ENCODE measurements at regions not wholly inside any gene's neighbourhood (a gene's known extent, or its start where the extent isn't known, plus 50 kb on each side); places are given as distances from the start of the nearest gene placed in this dataset.

- 63% methylated on average over 5 of the region's 5 CpGs for WGBS (ENCODE audit: insufficient coverage, low coverage, low lambda C conversion rate, missing lambda C conversion rate)
- DNase-seq (no peak), ATAC-seq (no peak)
- Histone ChIP-seq H3K9me3 (no peaks in the 10 kb centered on the region), H3K4me1 (no peaks in the 10 kb centered on the region), H3K27me3 (no peaks in the 10 kb centered on the region), H3K4me3 (no peak overlapping the region), H3K36me3 (no peaks in the 10 kb centered on the region), H3K27ac (no peak overlapping the region)
- intact Hi-C loops (cut with DNase I) = no loop called here
- TF ChIP-seq POLR2A (IDR thresholded peaks at IDR 0.05) (no peak), CTCF (IDR thresholded peaks at IDR 0.05) (no peak)
Observed at GRCh38 chr10:35885076-35885475, 243.0 kb upstream of the FZD8 start.

- ATAC-seq = peak in 1 of 4 donors; percentile 16
- DNase-seq = no peak
- Histone ChIP-seq H3K4me3 (no peak overlapping the region), H3K4me1 (no peaks in the 10 kb centered on the region), H3K27ac (no peak overlapping the region), H3K9me3 (no peaks in the 10 kb centered on the region), H3K27me3 (no peaks in the 10 kb centered on the region), H3K36me3 (no peaks in the 10 kb centered on the region)
- TF ChIP-seq CTCF (IDR thresholded peaks at IDR 0.05) (no peak), POLR2A (IDR thresholded peaks at IDR 0.05) (no peak)
- WGBS (ENCODE audit: insufficient coverage, low coverage, low lambda C conversion rate, missing lambda C conversion rate) = 58% methylated on average over 7 of the region's 9 CpGs
- intact Hi-C loops (cut with DNase I) = no loop called here
Observed at GRCh38 chr10:35884657-35885071, 242.6 kb upstream of the FZD8 start.

- ATAC-seq (no peak), DNase-seq (no peak)
- WGBS (ENCODE audit: insufficient coverage, low coverage, low lambda C conversion rate, missing lambda C conversion rate) = 80% methylated on average over 4 of the region's 9 CpGs
Observed at GRCh38 chr10:35882422-35883150, 240.5 kb upstream of the FZD8 start.

GRCh38 chr10:35881320-35881719, 239.2 kb upstream of the FZD8 start:
- no peaks in the 10 kb centered on the region for H3K9me3 ChIP-seq
- H3K27ac ChIP-seq = no peak overlapping the region
- no peak overlapping the region for H3K4me3 ChIP-seq
- intact Hi-C loops (cut with DNase I) = no loop called here
- no peaks in the 10 kb centered on the region for H3K27me3 ChIP-seq
- H3K36me3 ChIP-seq = no peaks in the 10 kb centered on the region
- no peak for ATAC-seq
- TF ChIP-seq CTCF (IDR thresholded peaks at IDR 0.05) = no peak
- TF ChIP-seq POLR2A (IDR thresholded peaks at IDR 0.05) = no peak
- 78% methylated on average over 2 of the region's 2 CpGs for WGBS (ENCODE audit: insufficient coverage, low coverage, low lambda C conversion rate, missing lambda C conversion rate)
- no peak for DNase-seq
- H3K4me1 ChIP-seq = no peaks in the 10 kb centered on the region

More at GRCh38 chr10:35882422-35883150, 240.5 kb upstream of the FZD8 start:
- H3K9me3 ChIP-seq = no peaks in the 10 kb centered on the region
- no peak overlapping the region for H3K27ac ChIP-seq
- no peak overlapping the region for H3K4me3 ChIP-seq
- no peaks in the 10 kb centered on the region for H3K4me1 ChIP-seq
- no peaks in the 10 kb centered on the region for H3K36me3 ChIP-seq
- no peaks in the 10 kb centered on the region for H3K27me3 ChIP-seq
- TF ChIP-seq CTCF (IDR thresholded peaks at IDR 0.05) (no peak), POLR2A (IDR thresholded peaks at IDR 0.05) (no peak)
- intact Hi-C loops (cut with DNase I) = no loop called here

Measured in right lobe of liver (tissue), 6 donors.